ENCODE measurements at regions not wholly inside any gene's neighbourhood (a gene's known extent, or its start where the extent isn't known, plus 50 kb on each side); places are given as distances from the start of the nearest gene placed in this dataset.

- DNase-seq (ENCODE audit: low spot score in 2 of 2), result no peak
- intact Hi-C loops (cut with DNase I; ENCODE audit: low total_unique reads), result no loop called here
Observed at GRCh38 chr3:90087703-90088102, 980.3 kb downstream of the EPHA3 start.

GRCh38 chr3:90091549-90091948, 984.1 kb downstream of the EPHA3 start:
- TF ChIP-seq CTCF (IDR thresholded peaks at IDR 0.05) (no peak), POLR2A (IDR thresholded peaks at IDR 0.05) (no peak)
- no peak for DNase-seq (ENCODE audit: low spot score in 2 of 2)
- H3K4me3 ChIP-seq (ENCODE audit: low read depth, poor library complexity, severe bottlenecking), result no peak overlapping the region
- WGBS, 2 donors, result 10 to 17% methylated on average over 2 of the region's 2 CpGs
- intact Hi-C loops (cut with DNase I; ENCODE audit: low total_unique reads), result no loop called here

More at GRCh38 chr3:90087703-90088102, 980.3 kb downstream of the EPHA3 start:
- WGBS, 2 donors, result 91 to 95% methylated on average over 2 of the region's 2 CpGs
- H3K4me3 ChIP-seq (ENCODE audit: low read depth, poor library complexity, severe bottlenecking), result no peak overlapping the region
- TF ChIP-seq CTCF (IDR thresholded peaks at IDR 0.05) (no peak), POLR2A (IDR thresholded peaks at IDR 0.05) (no peak)

GRCh38 chr3:90092994-90093393, 985.6 kb downstream of the EPHA3 start:
- intact Hi-C loops (cut with DNase I; ENCODE audit: low total_unique reads), result no loop called here
- TF ChIP-seq POLR2A (IDR thresholded peaks at IDR 0.05), result no peak
- no peak for TF ChIP-seq CTCF (IDR thresholded peaks at IDR 0.05)
- DNase-seq (ENCODE audit: low spot score in 2 of 2), result no peak
- WGBS, 2 donors, result 73 to 76% methylated on average over 1 of the region's 1 CpG
- H3K4me3 ChIP-seq (ENCODE audit: low read depth, poor library complexity, severe bottlenecking), result no peak overlapping the region

- no peak for DNase-seq (ENCODE audit: low spot score in 2 of 2)
- intact Hi-C loops (cut with DNase I; ENCODE audit: low total_unique reads), result no loop called here
- H3K4me3 ChIP-seq (ENCODE audit: low read depth, poor library complexity, severe bottlenecking), result no peak overlapping the region
- 36 to 51% methylated on average over 2 of the region's 2 CpGs for WGBS, 2 donors
- no peak for TF ChIP-seq POLR2A (IDR thresholded peaks at IDR 0.05)
- no peak for TF ChIP-seq CTCF (IDR thresholded peaks at IDR 0.05)
Observed at GRCh38 chr3:90095811-90096210, 988.4 kb downstream of the EPHA3 start.

- intact Hi-C loops (cut with DNase I; ENCODE audit: low total_unique reads), result no loop called here
- no peak overlapping the region for H3K4me3 ChIP-seq (ENCODE audit: low read depth, poor library complexity, severe bottlenecking)
- 84 to 93% methylated on average over 1 of the region's 1 CpG for WGBS, 2 donors
- no peak for DNase-seq (ENCODE audit: low spot score in 2 of 2)
- TF ChIP-seq CTCF (IDR thresholded peaks at IDR 0.05), result no peak
Observed at GRCh38 chr3:90099493-90099892, 992.1 kb downstream of the EPHA3 start.

GRCh38 chr3:90102146-90102545, 994.7 kb downstream of the EPHA3 start:
- no peak for TF ChIP-seq CTCF (IDR thresholded peaks at IDR 0.05)
- TF ChIP-seq POLR2A (IDR thresholded peaks at IDR 0.05), result no peak
- intact Hi-C loops (cut with DNase I; ENCODE audit: low total_unique reads), result no loop called here
- DNase-seq (ENCODE audit: low spot score in 2 of 2), result no peak
- no peak overlapping the region for H3K4me3 ChIP-seq (ENCODE audit: low read depth, poor library complexity, severe bottlenecking)
